IMR-90 (cell line): ENCODE measurements at regions not wholly inside any gene's neighbourhood (a gene's known extent, or its start where the extent isn't known, plus 50 kb on each side); places are given as distances from the start of the nearest gene placed in this dataset.

Experiments
- SMC3 ChIP-seq: fragments of 150-350 bp; IDR thresholded peaks from 2 replicates; pipeline ENCODE4 v1.6.1; 2016; ENCODE audit warnings: low read depth, mild to moderate bottlenecking, antibody characterized with exemption, low read length, moderate library complexity
- TF ChIP-seq, protein P1 (sequence below): conservative IDR thresholded peaks from 2 replicates; pipeline ENCODE4 v1.5.1; 2012; ENCODE audit warnings: mild to moderate bottlenecking, low read depth, low read length, improper control_type of control experiment

DNA sequence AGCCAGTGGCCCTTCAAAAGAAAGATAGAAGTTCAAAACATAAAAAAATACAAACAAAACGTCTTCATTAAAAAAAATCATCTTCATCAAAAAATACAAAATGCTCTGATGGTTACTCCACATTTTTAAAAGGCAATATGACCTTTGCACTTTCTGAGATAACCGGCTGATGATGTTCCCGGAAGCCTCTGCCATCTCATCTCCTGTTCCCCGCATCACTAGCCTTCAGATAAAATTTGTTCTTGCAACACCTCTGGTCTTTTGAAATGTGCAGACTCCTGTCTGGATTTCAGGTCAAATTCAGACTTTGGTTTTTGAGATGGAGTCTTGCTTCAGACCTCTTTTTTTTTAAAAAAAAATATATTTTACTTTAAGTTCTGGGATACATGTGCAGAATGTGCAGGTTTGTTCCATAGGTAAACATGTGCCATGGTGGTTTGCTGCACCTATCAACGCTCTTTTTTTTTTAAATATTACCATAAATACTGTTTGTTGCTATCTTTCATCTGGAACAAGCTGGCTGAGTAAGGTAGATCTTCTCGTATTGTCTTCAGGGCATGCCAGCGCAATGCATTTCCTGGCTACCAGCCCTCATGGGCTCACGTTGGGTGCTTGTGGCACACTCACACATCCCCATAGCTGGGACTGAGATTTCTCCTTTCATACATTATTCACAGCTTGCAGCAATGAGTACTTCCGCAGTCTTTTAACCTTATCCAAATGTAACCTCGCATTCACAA, 418.9 kb upstream of the ARGLU1 start:
- TF ChIP-seq, protein P1, sequence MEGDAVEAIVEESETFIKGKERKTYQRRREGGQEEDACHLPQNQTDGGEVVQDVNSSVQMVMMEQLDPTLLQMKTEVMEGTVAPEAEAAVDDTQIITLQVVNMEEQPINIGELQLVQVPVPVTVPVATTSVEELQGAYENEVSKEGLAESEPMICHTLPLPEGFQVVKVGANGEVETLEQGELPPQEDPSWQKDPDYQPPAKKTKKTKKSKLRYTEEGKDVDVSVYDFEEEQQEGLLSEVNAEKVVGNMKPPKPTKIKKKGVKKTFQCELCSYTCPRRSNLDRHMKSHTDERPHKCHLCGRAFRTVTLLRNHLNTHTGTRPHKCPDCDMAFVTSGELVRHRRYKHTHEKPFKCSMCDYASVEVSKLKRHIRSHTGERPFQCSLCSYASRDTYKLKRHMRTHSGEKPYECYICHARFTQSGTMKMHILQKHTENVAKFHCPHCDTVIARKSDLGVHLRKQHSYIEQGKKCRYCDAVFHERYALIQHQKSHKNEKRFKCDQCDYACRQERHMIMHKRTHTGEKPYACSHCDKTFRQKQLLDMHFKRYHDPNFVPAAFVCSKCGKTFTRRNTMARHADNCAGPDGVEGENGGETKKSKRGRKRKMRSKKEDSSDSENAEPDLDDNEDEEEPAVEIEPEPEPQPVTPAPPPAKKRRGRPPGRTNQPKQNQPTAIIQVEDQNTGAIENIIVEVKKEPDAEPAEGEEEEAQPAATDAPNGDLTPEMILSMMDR: no peak
- no peak for TF ChIP-seq SMC3
